Forelimb muscle (tissue), 1 donor: ENCODE measurements at regions not wholly inside any gene's neighbourhood (a gene's known extent, or its start where the extent isn't known, plus 50 kb on each side); places are given as distances from the start of the nearest gene placed in this dataset.

Source experiments
- DNase-seq: peaks from one replicate; pipeline ENCODE4 v3.0.0-alpha.2; 2013; ENCODE audit warnings: low read depth

- no peak for DNase-seq
Observed at GRCh38 chr15:70303981-70304380, 206.3 kb upstream of the TLE3 start.

GRCh38 chr15:70302360-70302759 lies 204.6 kb upstream of the TLE3 start:
- DNase-seq, result no peak

- no peak for DNase-seq
Observed at GRCh38 chr15:70301396-70301795, 203.7 kb upstream of the TLE3 start.

GRCh38 chr15:70299931-70300869 lies 202.5 kb upstream of the TLE3 start:
- DNase-seq, result no peak

GRCh38 chr15:70297465-70298058 lies 199.8 kb upstream of the TLE3 start:
- DNase-seq, result no peak

- no peak for DNase-seq
Observed at GRCh38 chr15:70294731-70295305, 197.1 kb upstream of the TLE3 start.

- no peak for DNase-seq
Observed at GRCh38 chr15:70293591-70294470, 196.1 kb upstream of the TLE3 start.

GRCh38 chr15:70293138-70293537 lies 195.4 kb upstream of the TLE3 start:
- no peak for DNase-seq

- no peak for DNase-seq
Observed at GRCh38 chr15:70292076-70292760, 194.5 kb upstream of the TLE3 start.

- DNase-seq, result no peak
Observed at GRCh38 chr15:70291305-70292075, 193.8 kb upstream of the TLE3 start.

GRCh38 chr15:70290708-70291107 lies 193.0 kb upstream of the TLE3 start:
- DNase-seq, result no peak

- DNase-seq, result no peak
Observed at GRCh38 chr15:70289191-70289955, 191.7 kb upstream of the TLE3 start.

GRCh38 chr15:70286113-70286806 lies 188.5 kb upstream of the TLE3 start:
- DNase-seq, result no peak

- no peak for DNase-seq
Observed at GRCh38 chr15:70284438-70285214, 186.9 kb upstream of the TLE3 start.

GRCh38 chr15:70283511-70283910 lies 185.8 kb upstream of the TLE3 start:
- no peak for DNase-seq

- no peak for DNase-seq
Observed at GRCh38 chr15:70281811-70282307, 184.1 kb upstream of the TLE3 start.

GRCh38 chr15:70281261-70281810 lies 183.6 kb upstream of the TLE3 start:
- no peak for DNase-seq

- no peak for DNase-seq
Observed at GRCh38 chr15:70280781-70281180, 183.1 kb upstream of the TLE3 start.
